A204.1 (cell line): ENCODE measurements at regions not wholly inside any gene's neighbourhood (a gene's known extent, or its start where the extent isn't known, plus 50 kb on each side); places are given as distances from the start of the nearest gene placed in this dataset.
"Not testable (repeated sequence)": the region's sequence is repeated elsewhere in the genome, so short reads cannot be mapped to it uniquely, and the experiment has no call there.

Experiments
- FAIRE-seq: peaks from 2 replicates; lab custom pipeline; 2012; peaks lifted over from hg19 to GRCh38; lab: Jason Lieb, UNC

DNA sequence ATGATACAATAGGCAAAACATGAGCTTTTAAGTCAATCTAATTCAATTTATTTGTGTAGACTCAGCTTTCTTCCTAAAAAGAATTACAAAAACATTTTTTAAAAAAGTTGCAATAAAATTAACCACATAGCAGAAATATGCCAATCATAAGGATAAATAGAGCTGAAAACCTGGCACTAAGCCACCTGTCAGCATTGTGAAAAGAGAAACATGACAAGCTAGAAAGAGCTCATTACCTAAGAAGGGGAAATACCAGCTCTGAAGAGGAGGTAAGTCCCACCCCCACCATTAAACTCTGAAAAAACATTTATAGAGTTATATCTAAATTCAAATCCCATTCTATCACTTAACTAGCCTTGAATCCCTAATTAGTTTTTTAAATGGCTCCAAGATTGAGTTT is 372.9 kb downstream of the OSTF1 start:
- FAIRE-seq: no peak

DNA sequence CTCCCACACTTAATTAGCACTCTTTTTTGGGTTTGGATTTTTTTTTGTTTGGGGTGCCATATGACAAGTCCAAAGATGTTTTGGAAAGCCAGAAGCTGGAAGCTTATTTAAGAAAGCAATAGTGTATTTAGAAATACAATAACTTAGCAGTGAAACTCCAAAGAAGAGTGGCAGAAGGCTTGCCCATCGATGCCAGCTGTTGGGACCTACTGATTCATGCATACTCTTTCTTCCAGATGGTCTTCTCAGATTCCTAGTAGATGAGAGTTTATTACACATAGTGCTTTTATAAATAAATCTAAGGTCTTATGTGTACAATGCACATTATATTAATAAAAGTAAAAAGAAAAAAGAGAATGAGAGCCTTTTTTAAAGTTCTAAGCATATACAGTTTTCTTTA is 374.6 kb downstream of the OSTF1 start:
- FAIRE-seq: no peak

DNA sequence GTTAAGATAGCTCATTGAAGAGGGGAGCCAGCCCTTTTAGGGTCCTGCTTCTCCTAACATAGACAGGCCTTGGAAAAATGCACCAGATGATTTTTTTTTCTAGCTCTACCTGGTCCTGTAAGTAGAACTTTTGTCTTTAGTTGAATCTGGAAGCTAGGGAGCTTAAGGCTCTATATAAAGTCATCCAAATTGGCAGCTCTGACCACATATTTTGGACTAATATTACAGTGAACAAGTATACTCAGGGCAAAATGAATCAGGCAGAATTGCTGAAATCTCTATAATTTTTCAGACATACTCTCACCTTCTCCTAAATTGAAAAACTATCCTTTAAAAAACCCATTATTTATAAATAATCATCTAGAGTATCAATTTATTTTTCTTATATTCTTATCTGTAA is 375.6 kb downstream of the OSTF1 start:
- FAIRE-seq: no peak

DNA sequence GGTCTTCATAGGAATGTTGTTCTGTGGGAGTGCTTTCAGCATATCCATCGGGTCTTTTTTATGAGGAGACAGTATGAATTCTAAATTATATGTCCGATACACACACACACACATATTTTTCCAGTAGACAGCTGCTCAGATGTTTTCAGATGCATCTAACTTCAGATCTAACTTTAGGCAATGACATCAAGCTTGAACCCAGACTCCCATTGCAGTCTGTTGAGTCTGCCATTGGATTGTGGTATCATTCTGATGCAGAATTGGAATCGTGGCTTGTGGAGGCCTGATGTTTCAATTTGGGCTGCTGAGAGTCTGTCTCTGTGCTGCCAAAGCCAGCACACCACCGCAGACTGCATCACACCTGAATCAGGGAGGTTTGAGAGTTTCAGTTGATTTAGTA is 376.4 kb downstream of the OSTF1 start:
- no peak for FAIRE-seq

DNA sequence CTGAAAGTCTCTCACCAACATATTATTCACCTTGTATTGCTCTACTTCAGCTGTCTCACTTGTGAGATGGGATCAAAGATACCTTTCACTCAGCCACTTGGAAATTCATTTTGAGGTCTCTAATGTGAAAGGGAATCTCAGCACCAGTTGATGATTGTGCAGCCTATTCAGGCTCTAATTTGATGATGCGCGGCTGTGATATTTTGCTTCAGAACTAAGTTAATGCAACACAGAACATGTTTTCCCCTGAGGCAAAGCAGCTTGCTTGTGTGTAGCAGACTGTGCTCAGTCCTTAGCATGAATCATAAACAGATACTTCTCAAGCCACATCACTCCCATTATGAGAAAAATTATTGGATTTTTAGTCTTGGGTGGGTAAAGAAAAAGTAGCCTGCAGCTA is 378.8 kb downstream of the OSTF1 start:
- no peak for FAIRE-seq

DNA sequence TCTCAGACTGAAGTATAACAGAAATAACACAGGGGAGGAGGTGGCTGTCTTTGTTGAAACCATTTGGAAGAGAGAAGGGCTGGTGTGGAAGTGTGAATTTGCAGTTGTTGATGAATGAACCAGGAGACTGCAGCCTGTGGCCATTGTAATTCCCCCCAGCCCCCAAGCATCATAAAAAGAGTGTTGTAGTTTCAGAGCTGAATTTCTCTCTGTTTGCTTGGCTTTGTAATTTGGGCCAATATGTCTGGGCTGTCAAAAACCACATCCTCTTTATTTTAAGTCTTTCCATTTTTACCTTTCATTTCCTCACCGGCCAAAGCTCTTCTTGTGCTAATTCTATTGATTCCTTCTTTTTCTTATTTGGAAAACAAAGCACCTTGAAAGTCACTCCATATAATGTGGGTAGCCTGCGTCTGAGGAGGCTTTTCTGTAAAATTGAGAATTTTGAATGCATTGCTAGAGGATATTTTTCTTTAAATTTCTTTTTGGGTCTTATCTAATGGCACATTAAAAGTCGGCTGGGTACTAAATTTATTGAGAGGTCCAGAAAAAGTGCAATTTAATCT is 383.3 kb downstream of the OSTF1 start:
- no peak for FAIRE-seq

DNA sequence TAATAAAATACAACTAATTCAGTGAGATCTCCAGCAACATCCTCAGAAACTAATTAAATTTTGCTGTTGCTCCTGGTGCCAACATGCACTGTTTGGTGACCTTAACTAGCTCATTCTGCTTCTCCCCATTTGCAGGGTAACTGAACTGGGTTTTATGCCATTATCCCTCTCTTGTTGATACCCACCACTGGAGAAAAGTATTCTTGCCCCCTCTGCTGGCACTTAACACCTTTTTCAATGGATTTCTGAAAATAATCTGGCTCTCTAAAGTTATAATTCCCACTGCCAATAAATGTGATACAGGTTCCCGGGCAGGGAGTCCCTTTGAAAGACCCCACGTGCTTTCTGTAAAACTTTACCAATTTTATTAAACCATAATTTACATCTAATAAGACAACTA is 394.3 kb downstream of the OSTF1 start:
- FAIRE-seq: no peak

DNA sequence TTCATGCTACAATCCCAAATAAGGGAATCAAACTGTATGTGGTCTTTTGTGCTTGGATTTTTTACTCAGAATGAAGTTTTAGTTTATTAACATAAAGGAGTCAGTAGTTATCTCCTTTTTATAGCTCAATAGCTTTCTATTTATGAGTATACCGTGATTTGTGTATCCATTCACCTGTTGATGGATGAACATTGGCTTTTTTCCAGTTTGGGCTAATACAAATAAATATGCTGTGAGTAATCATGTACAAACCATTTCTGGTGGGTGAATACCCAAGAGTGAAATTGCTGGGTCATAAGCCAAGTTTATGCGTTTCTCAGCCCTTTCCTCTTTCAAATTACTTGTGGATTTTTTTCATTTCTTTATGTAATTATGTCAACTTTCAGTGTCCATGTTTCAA is 395.3 kb downstream of the OSTF1 start:
- FAIRE-seq: no peak

DNA sequence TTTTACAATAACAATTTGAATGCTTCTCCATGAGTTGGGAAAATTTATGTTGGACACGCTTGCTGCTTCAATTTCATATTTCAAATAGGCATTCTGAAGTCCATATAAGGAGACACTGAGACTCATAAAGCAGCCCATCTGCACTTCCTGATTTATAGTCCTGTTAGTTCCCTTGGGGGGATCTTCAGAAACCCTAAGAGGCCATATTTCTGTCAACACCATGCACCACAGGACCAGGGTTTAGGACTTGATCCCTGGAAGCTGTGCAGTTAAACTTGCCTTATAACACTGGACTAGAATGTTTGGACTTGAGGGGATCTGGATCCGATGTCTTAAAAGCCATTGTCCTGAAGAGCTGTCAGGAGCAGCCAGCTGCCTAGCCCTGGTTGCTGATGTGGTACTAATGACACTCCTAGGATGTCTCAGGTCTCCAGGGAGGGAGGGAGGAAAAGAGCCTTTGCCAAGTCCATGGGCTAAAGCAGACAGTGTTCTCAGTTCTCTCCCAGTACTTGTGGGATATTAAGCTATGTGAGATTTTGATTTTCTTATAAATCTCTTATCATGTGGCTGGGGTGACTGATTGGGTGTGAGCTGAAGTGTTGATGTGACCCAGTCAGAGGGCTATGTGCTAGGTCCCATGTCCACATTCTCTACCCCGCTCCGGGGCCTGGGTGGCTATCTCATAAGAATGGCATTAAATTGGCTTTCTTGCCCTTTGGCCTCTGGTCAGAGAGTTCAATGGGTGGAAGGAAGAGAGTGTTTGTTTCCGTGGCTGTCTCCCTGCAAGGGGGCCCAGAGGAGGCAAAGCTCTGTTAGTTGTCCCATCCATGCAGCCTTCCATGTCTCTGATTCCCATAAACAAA is 399.8 kb downstream of the OSTF1 start:
- FAIRE-seq: no peak

DNA sequence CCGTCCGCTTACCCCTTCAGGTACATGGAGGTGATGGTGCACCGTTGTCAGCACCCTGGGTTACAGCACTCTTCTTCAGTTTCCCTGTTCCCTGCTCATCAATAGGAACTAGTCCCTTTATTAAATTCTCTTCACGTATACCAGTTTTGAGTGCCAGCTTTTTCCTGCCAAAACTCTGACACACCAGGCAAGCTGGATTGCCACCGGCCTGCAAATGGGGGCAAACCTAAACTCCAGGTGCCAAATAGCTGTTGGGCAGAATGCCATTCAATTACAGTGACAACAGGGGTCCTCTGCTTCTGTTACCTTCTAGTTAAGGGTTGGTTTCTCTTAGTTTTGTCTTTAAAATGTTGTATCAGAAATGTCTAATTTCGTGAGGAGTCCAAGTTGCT is 400.4 kb downstream of the OSTF1 start:
- no peak for FAIRE-seq

DNA sequence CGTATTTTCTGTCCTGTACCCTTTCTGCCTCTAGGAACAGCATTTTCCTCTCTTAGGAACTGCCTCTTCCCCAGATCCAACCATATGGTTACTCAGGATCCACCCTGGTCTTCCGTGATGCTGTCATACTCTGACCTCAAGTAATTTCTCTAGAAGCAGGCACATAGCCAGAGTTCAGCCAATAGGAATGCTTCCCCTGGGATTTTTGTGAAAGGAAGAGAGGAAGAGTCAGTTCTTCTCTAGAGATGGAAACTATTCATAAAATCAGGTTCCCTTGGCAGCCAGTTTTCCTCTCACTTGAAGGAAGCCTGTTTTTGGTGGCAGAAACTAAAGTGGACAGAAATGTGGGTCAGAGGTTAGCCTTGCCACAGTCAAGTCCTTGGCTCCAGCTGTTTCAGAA is 400.1 kb upstream of the PCSK5 start:
- FAIRE-seq: no peak

DNA sequence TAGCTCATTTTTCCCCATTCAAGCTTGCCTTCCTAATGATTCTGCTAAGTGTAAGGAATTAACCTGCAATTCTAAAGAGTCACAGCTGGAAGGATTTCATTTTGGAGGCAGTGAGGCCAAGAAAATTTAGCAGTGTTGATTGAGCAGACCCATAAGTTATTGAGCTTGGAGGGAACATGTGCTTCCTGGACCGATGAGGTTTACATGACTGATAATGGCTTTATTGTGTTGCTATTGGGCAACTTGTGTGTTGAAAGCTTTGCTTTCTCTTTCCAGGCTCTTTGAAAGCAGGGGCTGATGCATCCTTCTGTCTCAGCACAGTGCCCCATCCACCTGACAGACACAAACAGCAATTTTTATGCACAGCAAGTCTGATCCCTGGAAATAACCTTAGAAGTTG is 398.9 kb upstream of the PCSK5 start:
- FAIRE-seq: no peak

DNA sequence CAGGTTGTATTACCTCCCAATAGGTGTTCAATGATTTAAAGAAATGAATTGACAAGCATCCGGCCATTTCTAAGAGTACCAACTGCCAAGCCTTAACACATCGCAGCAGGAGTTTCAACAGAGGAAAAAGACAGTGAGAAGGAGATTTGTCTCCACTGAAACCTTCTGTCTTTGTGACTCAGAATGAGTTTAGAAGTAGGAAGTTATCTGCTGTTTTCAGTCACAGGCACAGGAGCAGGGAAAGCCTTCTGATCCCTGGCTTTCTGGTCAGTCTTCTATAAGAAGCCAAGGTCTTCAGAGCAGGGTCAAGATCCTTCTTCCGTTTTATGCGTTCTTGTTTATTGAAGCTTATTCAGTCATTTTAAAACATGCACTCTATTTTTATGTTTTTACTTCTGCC is 390.7 kb upstream of the PCSK5 start:
- FAIRE-seq: no peak

DNA sequence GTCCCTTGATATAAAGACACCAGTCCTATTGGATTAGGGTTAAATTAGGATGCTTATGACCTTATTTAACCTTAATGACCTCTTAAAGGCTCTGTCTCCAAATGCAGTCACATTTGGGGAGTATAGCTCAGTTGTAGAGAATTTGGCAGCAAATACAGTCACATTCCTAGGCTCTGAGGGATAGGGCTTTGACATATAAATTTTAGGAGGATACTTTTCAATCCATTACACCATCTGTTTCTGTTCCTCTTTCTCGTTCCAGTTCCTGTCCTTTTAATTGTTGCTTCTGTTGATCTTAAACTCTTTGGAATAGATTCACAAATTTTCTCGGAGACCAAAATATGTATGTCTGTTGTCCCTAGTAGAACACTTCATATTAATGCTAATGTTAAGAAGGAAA is 390.0 kb upstream of the PCSK5 start:
- no peak for FAIRE-seq

DNA sequence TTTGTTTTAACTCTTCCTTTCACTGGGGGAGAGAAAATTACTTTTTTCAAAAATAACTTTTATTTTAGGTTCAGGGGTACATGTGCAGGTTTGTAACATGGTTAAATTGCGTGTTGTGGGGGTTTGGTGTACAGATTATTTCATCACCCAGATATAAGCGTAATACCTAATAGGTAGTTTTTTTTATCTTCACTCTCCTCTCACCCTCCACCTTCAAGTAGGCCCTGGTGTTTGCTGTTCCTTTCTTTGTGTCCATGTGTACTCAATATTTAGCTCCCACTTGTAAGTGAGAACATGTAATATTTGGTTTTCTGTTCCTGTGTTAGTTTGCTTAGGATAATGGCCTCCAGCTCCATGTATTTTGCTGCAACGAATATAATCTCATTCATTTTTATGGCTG is 389.5 kb upstream of the PCSK5 start:
- not testable (repeated sequence) for FAIRE-seq

DNA sequence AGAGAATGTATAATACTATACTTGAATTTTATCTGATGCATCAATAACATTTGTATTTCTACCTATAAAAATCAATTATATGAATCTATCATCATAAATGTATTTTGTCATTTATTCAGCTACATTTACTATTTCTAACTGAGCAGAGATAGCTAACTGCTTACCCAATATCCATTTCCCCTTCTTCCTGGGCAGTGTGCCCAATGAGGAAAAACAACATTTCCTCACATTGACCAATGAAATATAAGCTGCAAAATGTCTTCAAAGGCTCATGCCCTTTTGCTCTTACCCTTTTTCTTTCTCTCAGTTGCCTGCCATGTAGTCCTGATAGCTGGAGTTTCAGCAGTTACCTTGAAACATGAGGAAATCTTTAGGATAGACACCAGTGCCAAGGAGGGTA is 385.8 kb upstream of the PCSK5 start:
- no peak for FAIRE-seq

DNA sequence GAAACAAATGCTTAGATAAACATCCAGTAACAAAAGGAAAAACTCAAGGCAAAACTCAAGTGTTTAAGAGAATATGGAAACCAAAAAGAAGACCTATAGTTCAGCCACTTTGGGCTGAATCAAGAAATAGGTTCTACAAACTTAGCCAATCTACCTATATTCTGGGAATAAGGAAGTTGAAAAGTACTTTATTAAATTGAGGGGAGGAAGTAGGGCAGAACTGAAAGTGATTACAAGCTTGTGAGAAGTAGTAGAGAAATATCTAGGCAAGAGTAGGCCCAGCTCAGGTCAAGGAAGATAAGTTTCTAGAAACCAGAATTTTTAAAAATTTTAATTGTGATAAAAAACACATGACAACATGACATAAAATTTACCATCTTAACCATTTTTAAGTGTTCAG is 384.8 kb upstream of the PCSK5 start:
- no peak for FAIRE-seq

DNA sequence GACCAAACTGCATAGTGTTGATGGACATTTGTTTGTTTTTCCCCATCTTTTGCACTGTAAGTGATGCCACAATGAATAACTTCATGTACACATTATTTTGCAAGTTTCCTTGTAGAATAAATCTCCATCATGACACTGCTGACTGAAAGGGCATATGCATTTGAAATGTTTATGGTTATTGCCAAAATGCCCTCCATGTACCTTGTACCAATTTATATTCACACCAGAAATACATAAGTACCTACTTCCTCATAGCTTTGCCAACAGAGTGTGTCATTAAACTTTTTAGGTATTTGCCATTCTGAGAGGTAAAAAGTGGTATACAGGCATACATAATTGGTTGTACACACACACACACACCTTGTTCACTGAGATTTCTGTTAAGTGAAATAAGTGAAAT is 361.0 kb upstream of the PCSK5 start:
- no peak for FAIRE-seq

DNA sequence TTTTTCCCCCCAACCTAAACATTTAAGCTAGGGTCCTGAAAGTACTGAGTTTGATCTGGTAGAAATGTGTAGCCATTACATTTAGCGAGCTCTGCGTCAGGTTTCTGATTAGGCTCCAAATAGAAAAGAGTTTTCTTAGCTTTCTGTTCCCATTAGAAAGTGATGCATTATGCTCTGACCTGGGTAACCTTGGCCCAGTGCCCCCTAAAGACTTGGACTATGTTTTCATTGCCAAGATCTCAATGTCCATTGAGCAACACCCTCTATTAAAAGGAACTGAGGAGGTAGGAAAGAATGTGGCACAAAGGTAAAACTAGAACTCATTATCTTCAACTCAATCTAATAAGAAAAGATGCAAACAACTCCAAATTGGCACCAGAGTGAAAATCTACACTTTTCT is 358.9 kb upstream of the PCSK5 start:
- no peak for FAIRE-seq

DNA sequence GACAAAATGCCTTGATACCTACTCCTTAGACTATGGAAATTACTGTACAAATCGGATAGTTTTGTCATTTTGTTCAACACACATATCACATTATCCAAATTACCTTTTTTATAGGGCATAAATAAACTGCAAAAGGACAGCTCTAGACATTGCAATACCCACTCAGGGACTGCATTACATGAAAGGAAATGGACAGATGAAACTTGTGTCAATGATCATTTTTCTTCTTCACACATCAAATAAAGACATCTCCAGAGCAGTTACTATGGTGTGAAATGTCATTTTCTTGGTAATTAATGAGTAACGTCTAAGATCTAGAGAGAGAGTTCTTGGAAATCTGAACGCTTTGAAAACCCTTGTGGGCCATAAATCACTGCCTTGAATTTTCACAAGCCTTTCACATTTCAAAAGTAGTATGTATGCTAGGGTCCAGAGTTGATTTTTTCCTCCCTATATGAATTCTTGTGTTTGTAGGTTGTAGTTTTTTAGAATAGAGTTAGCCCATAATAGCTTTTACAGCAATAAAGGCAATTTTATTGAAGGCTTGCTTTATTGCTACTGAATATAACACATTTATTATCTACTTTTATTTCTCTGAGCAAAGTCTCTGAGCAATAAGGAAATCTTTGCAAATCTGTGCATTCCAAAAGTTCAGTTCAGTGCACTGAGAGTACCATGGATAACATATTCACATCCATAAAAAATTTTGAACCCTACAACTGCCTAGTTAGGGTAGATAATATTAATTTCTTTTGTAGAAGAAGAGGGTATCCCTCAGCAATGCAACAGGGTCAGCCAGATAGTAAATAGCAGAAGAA is 358.0 kb upstream of the PCSK5 start:
- no peak for FAIRE-seq

DNA sequence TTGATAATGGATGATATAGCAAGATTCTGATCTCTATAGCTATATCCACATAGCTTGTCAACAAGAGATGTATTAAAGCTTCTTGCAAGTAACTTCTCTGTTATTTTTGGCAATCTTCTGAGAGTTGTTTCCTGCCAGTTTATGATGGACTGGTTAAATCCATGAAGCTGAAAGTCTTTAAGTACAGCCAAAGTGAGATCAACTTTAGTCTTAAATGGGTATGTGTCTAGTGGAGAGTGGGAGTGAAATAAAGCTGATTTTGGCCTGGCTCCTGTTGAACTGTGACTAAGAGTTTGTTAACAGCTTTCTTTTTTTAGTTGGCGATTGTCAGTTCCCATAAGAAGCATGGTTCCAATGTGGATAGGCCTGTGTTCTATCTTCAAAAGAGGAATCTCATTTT is 350.9 kb upstream of the PCSK5 start:
- FAIRE-seq: no peak

DNA sequence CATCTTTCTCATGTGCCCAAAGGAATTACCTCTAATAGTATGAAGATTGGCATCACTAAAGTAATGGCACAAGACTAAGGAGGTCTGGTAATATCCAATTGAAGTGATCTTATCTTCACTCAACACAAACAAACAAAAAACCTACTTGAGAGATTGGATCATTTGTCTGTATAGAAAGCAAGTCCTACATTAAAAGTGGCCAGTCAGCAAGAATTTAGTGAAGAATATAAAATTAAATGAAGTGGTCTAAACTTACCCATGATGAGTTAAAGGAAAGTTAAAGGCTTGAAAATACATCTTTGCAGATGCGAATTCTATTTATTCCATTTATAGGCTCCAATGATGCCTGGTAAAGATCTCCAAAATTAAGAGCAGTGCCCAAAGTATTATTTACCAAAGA is 350.3 kb upstream of the PCSK5 start:
- FAIRE-seq: no peak

DNA sequence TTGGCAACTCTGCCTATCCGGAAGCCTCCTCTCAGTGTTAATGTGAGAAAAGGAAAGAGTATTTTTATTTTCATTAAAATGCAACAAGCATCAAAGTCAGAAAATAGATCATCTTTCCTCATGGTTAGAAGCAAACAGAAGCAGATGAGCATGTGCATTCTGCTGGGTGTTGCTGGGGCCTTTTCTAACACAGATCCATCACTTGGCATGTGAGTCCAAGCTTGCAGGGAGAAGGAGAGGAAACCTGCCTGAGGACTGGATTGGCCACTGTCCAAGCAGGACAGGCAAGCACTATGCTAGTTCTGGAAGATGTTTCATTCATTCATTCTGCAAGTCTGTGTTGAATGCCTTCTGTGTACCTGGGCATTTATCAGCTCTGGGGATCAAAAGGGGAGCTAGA is 348.7 kb upstream of the PCSK5 start:
- no peak for FAIRE-seq

DNA sequence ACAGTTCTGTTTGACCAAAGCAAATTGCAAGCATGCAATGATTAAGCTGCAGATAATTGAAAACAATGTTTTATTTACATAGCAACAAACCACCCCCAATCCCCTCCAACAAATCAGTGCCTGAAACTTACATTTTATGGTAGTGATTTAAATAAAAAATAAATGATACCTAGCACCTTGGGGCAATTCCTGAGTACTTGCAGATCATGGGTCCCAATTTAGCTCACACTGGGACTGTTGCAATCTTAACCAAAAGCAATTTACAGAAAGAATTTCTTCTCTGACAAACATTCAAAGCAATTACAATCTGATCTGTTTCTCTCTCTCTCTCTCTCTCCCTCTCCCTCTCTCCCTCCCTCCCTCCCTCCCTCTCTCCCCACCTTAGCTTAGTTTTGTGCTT is 345.7 kb upstream of the PCSK5 start:
- no peak for FAIRE-seq
